HFFc6 (cell line): ENCODE measurements at regions not wholly inside any gene's neighbourhood (a gene's known extent, or its start where the extent isn't known, plus 50 kb on each side); places are given as distances from the start of the nearest gene placed in this dataset.

Experiments
- DNase-seq: peaks from one replicate; pipeline ENCODE4 v3.0.0-alpha.2; 2018
- H3K27ac Mint-ChIP-seq: 2 replicates; pipeline ENCODE4 v1.8.0; 2020; ENCODE audit warnings: mild to moderate bottlenecking, mixed read lengths
- H3K27me3 Mint-ChIP-seq: 2 replicates; pipeline ENCODE4 v1.8.0; 2021; ENCODE audit warnings: mild to moderate bottlenecking, moderate library complexity, mixed read lengths; ENCODE audit not compliant: insufficient read depth
- H3K36me3 Mint-ChIP-seq: 2 replicates; pipeline ENCODE4 v1.8.0; 2021; ENCODE audit warnings: low read depth, mixed read lengths
- H3K4me1 Mint-ChIP-seq: 2 replicates; pipeline ENCODE4 v1.8.0; 2020; ENCODE audit warnings: low read depth, mixed read lengths
- H3K4me3 Mint-ChIP-seq: 2 replicates; pipeline ENCODE4 v1.8.0; 2020; ENCODE audit warnings: mild to moderate bottlenecking, moderate library complexity, mixed read lengths
- H3K9me3 Mint-ChIP-seq: 2 replicates; pipeline ENCODE4 v1.8.0; 2020; ENCODE audit warnings: mild to moderate bottlenecking, mixed read lengths
- CTCF ChIP-seq: fragments of 200-600 bp; sonication (generic); IDR thresholded peaks from 2 replicates; pipeline ENCODE4 v1.5.0; 2021; ENCODE audit warnings: antibody characterized with exemption, mild to moderate bottlenecking

- Mint-ChIP-seq H3K27ac (no peak overlapping the region), H3K36me3 (no peaks in the 10 kb centered on the region), H3K4me1 (no peaks in the 10 kb centered on the region), H3K4me3 (peak overlapping the region; percentile 40), H3K9me3 (no peaks in the 10 kb centered on the region), H3K27me3 (peaks cover 41% of the 10 kb centered on the region)
- no peak for TF ChIP-seq CTCF
- no peak for DNase-seq
These were observed 69.5 kb upstream of the EPHB3 start for GRCh38 chr3:184491867-184492615.

GRCh38 chr3:184496933-184497332 is 64.7 kb upstream of the EPHB3 start:
- Mint-ChIP-seq H3K9me3 (peaks cover 3% of the 10 kb centered on the region; the same call in 1 of the 2 replicates), H3K4me3 (no peak overlapping the region), H3K36me3 (no peaks in the 10 kb centered on the region), H3K27me3 (peaks cover 50% of the 10 kb centered on the region), H3K27ac (no peak overlapping the region), H3K4me1 (0 out of 2 replicates have a peak, but pooled peaks cover 7% of the 10 kb centered on the region)
- no peak for DNase-seq
- no peak for TF ChIP-seq CTCF

GRCh38 chr3:184497804-184498203 is 63.8 kb upstream of the EPHB3 start:
- TF ChIP-seq CTCF = no peak
- 0 out of 2 replicates have a peak, but pooled peaks cover 7% of the 10 kb centered on the region for H3K4me1 Mint-ChIP-seq
- H3K36me3 Mint-ChIP-seq = peaks cover 5% of the 10 kb centered on the region
- peaks cover 45% of the 10 kb centered on the region for H3K27me3 Mint-ChIP-seq
- peaks cover 8% of the 10 kb centered on the region for H3K9me3 Mint-ChIP-seq
- H3K4me3 Mint-ChIP-seq = no peak overlapping the region
- H3K27ac Mint-ChIP-seq = no peak overlapping the region
- DNase-seq = no peak

GRCh38 chr3:184498986-184499606 is 62.5 kb upstream of the EPHB3 start:
- peaks cover 5% of the 10 kb centered on the region for H3K36me3 Mint-ChIP-seq
- H3K4me3 Mint-ChIP-seq = no peak overlapping the region
- no peak for DNase-seq
- H3K27ac Mint-ChIP-seq = no peak overlapping the region
- 0 out of 2 replicates have a peak, but pooled peaks cover 7% of the 10 kb centered on the region for H3K4me1 Mint-ChIP-seq
- H3K27me3 Mint-ChIP-seq = peaks cover 36% of the 10 kb centered on the region
- TF ChIP-seq CTCF = no peak
- peaks cover 8% of the 10 kb centered on the region for H3K9me3 Mint-ChIP-seq

GRCh38 chr3:184500344-184500923 is 61.2 kb upstream of the EPHB3 start:
- H3K36me3 Mint-ChIP-seq = peaks cover 5% of the 10 kb centered on the region
- H3K4me3 Mint-ChIP-seq = no peak overlapping the region
- peaks cover 8% of the 10 kb centered on the region for H3K9me3 Mint-ChIP-seq
- peaks cover 37% of the 10 kb centered on the region for H3K27me3 Mint-ChIP-seq
- H3K27ac Mint-ChIP-seq = no peak overlapping the region
- DNase-seq = no peak
- TF ChIP-seq CTCF = no peak
- H3K4me1 Mint-ChIP-seq = peaks cover 16% of the 10 kb centered on the region
